OCI-LY7 (cell line): ENCODE measurements at regions not wholly inside any gene's neighbourhood (a gene's known extent, or its start where the extent isn't known, plus 50 kb on each side); places are given as distances from the start of the nearest gene placed in this dataset.

ENCODE experiments used
- CTCF ChIP-seq: fragments of 200-600 bp; sonication (generic); conservative IDR thresholded peaks from 2 replicates; pipeline ENCODE4 v1.5.1; 2014; ENCODE audit warnings: mild to moderate bottlenecking, antibody characterized with exemption, low read length, moderate library complexity, mixed read lengths
- EZH2phosphoT487 ChIP-seq: fragments of 200-600 bp; sonication (generic); IDR thresholded peaks from 2 replicates; pipeline ENCODE4 v1.6.1; 2018; ENCODE audit warnings: low read depth, borderline replicate concordance, mild to moderate bottlenecking, mixed run types, antibody characterized with exemption, low read length, moderate library complexity, mixed read lengths

- no peak for TF ChIP-seq EZH2phosphoT487
- no peak for TF ChIP-seq CTCF
Measured at GRCh38 chr12:132437943-132438700, 51.8 kb upstream of the FBRSL1 start.
